T-helper 2 cell treated with Interferon-gamma antibody and Interleukin-4, amounts not matched to agents 5 μg/mL and 100 μg/mL, for 36 hours (primary cell): ENCODE measurements at regions not wholly inside any gene's neighbourhood (a gene's known extent, or its start where the extent isn't known, plus 50 kb on each side); places are given as distances from the start of the nearest gene placed in this dataset.
"Not testable (repeated sequence)": the region's sequence is repeated elsewhere in the genome, so short reads cannot be mapped to it uniquely, and the experiment has no call there.

ENCODE experiments used
- DNase-seq: peaks from one replicate; pipeline ENCODE4 v3.0.0; 2021; ENCODE audit warnings: low spot score
- H3K27ac Mint-ChIP-seq: one replicate; pipeline ENCODE4 v1.8.0; 2021; ENCODE audit warnings: mild to moderate bottlenecking, mixed read lengths
- H3K27me3 Mint-ChIP-seq: one replicate; pipeline ENCODE4 v1.8.0; 2021; ENCODE audit warnings: low read depth, mixed read lengths
- H3K36me3 Mint-ChIP-seq: one replicate; pipeline ENCODE4 v1.8.0; 2021; ENCODE audit warnings: low read depth, mixed read lengths
- H3K4me1 Mint-ChIP-seq: one replicate; pipeline ENCODE4 v1.8.0; 2021; ENCODE audit warnings: low read depth, mixed read lengths
- H3K4me3 Mint-ChIP-seq: one replicate; pipeline ENCODE4 v1.8.0; 2022; ENCODE audit warnings: mild to moderate bottlenecking, moderate library complexity, mixed read lengths
- H3K9me3 Mint-ChIP-seq: one replicate; pipeline ENCODE4 v1.8.0; 2021; ENCODE audit warnings: mixed read lengths

- DNase-seq = no peak
- peaks cover 16% of the 10 kb centered on the region for H3K9me3 Mint-ChIP-seq
- H3K4me1 Mint-ChIP-seq = no peaks in the 10 kb centered on the region
- H3K27me3 Mint-ChIP-seq = no peaks in the 10 kb centered on the region
- H3K4me3 Mint-ChIP-seq = no peak overlapping the region
- no peak overlapping the region for H3K27ac Mint-ChIP-seq
- no peaks in the 10 kb centered on the region for H3K36me3 Mint-ChIP-seq
These were observed 118.8 kb upstream of the TMPRSS15 start for GRCh38 chr21:18522181-18522972.

GRCh38 chr21:18524097-18524880 is 120.7 kb upstream of the TMPRSS15 start:
- DNase-seq = no peak
- no peak overlapping the region for H3K27ac Mint-ChIP-seq
- H3K36me3 Mint-ChIP-seq = no peaks in the 10 kb centered on the region
- peaks cover 15% of the 10 kb centered on the region for H3K9me3 Mint-ChIP-seq
- no peaks in the 10 kb centered on the region for H3K4me1 Mint-ChIP-seq
- no peaks in the 10 kb centered on the region for H3K27me3 Mint-ChIP-seq
- H3K4me3 Mint-ChIP-seq = no peak overlapping the region

- Mint-ChIP-seq H3K27ac (no peak overlapping the region), H3K4me1 (no peaks in the 10 kb centered on the region), H3K27me3 (no peaks in the 10 kb centered on the region), H3K4me3 (no peak overlapping the region), H3K9me3 (peaks cover 3% of the 10 kb centered on the region), H3K36me3 (no peaks in the 10 kb centered on the region)
- DNase-seq = no peak
These were observed 125.7 kb upstream of the TMPRSS15 start for GRCh38 chr21:18529254-18529653.

GRCh38 chr21:18542081-18542480 is 138.5 kb upstream of the TMPRSS15 start:
- Mint-ChIP-seq H3K9me3 (peaks cover 35% of the 10 kb centered on the region), H3K27me3 (no peaks in the 10 kb centered on the region), H3K4me3 (no peak overlapping the region), H3K36me3 (no peaks in the 10 kb centered on the region), H3K27ac (no peak overlapping the region), H3K4me1 (no peaks in the 10 kb centered on the region)
- no peak for DNase-seq

- no peak overlapping the region for H3K4me3 Mint-ChIP-seq
- H3K36me3 Mint-ChIP-seq = no peaks in the 10 kb centered on the region
- H3K27ac Mint-ChIP-seq = no peak overlapping the region
- H3K9me3 Mint-ChIP-seq = peaks cover 27% of the 10 kb centered on the region
- no peaks in the 10 kb centered on the region for H3K4me1 Mint-ChIP-seq
- H3K27me3 Mint-ChIP-seq = no peaks in the 10 kb centered on the region
- no peak for DNase-seq
These were observed 142.3 kb upstream of the TMPRSS15 start for GRCh38 chr21:18545908-18546307.

- Mint-ChIP-seq H3K36me3 (no peaks in the 10 kb centered on the region), H3K27ac (no peak overlapping the region), H3K9me3 (peaks cover 26% of the 10 kb centered on the region), H3K27me3 (no peaks in the 10 kb centered on the region), H3K4me1 (no peaks in the 10 kb centered on the region), H3K4me3 (no peak overlapping the region)
- no peak for DNase-seq
These were observed 143.8 kb upstream of the TMPRSS15 start for GRCh38 chr21:18547347-18547746.

- H3K4me1 Mint-ChIP-seq = no peaks in the 10 kb centered on the region
- no peak for DNase-seq
- H3K9me3 Mint-ChIP-seq = peaks cover 26% of the 10 kb centered on the region
- H3K27ac Mint-ChIP-seq = no peak overlapping the region
- no peak overlapping the region for H3K4me3 Mint-ChIP-seq
- no peaks in the 10 kb centered on the region for H3K27me3 Mint-ChIP-seq
- H3K36me3 Mint-ChIP-seq = no peaks in the 10 kb centered on the region
These were observed 144.7 kb upstream of the TMPRSS15 start for GRCh38 chr21:18548249-18548648.

- peaks cover 24% of the 10 kb centered on the region for H3K9me3 Mint-ChIP-seq
- no peaks in the 10 kb centered on the region for H3K36me3 Mint-ChIP-seq
- no peak for DNase-seq
- H3K27ac Mint-ChIP-seq = no peak overlapping the region
- H3K4me3 Mint-ChIP-seq = no peak overlapping the region
- no peaks in the 10 kb centered on the region for H3K4me1 Mint-ChIP-seq
- no peaks in the 10 kb centered on the region for H3K27me3 Mint-ChIP-seq
These were observed 145.8 kb upstream of the TMPRSS15 start for GRCh38 chr21:18549214-18549905.

- Mint-ChIP-seq H3K4me3 (no peak overlapping the region), H3K36me3 (no peaks in the 10 kb centered on the region), H3K9me3 (peaks cover 16% of the 10 kb centered on the region), H3K27me3 (no peaks in the 10 kb centered on the region), H3K4me1 (no peaks in the 10 kb centered on the region), H3K27ac (no peak overlapping the region)
- no peak for DNase-seq
These were observed 146.8 kb upstream of the TMPRSS15 start for GRCh38 chr21:18550361-18550760.

GRCh38 chr21:18553786-18554185 is 150.2 kb upstream of the TMPRSS15 start:
- Mint-ChIP-seq H3K27ac (no peak overlapping the region), H3K27me3 (no peaks in the 10 kb centered on the region), H3K4me1 (no peaks in the 10 kb centered on the region), H3K9me3 (peaks cover 31% of the 10 kb centered on the region), H3K4me3 (no peak overlapping the region), H3K36me3 (no peaks in the 10 kb centered on the region)
- DNase-seq = no peak

GRCh38 chr21:18567770-18568169 is 164.2 kb upstream of the TMPRSS15 start:
- H3K27ac Mint-ChIP-seq, DNase-seq, H3K4me1 Mint-ChIP-seq, H3K36me3 Mint-ChIP-seq, H3K4me3 Mint-ChIP-seq, H3K27me3 Mint-ChIP-seq: not testable (repeated sequence)
- peaks cover 31% of the 10 kb centered on the region for H3K9me3 Mint-ChIP-seq

GRCh38 chr21:18588001-18588662 is 184.5 kb upstream of the TMPRSS15 start:
- Mint-ChIP-seq H3K27ac (no peak overlapping the region), H3K4me1 (no peaks in the 10 kb centered on the region), H3K27me3 (no peaks in the 10 kb centered on the region), H3K9me3 (peaks cover 47% of the 10 kb centered on the region), H3K36me3 (no peaks in the 10 kb centered on the region), H3K4me3 (no peak overlapping the region)
- DNase-seq = no peak

- no peaks in the 10 kb centered on the region for H3K27me3 Mint-ChIP-seq
- no peaks in the 10 kb centered on the region for H3K4me1 Mint-ChIP-seq
- no peak overlapping the region for H3K27ac Mint-ChIP-seq
- DNase-seq = no peak
- H3K36me3 Mint-ChIP-seq = no peaks in the 10 kb centered on the region
- no peak overlapping the region for H3K4me3 Mint-ChIP-seq
- peaks cover 30% of the 10 kb centered on the region for H3K9me3 Mint-ChIP-seq
These were observed 197.6 kb upstream of the TMPRSS15 start for GRCh38 chr21:18601146-18601545.

GRCh38 chr21:18602711-18603110 is 199.1 kb upstream of the TMPRSS15 start:
- H3K9me3 Mint-ChIP-seq = peaks cover 26% of the 10 kb centered on the region
- H3K27me3 Mint-ChIP-seq = no peaks in the 10 kb centered on the region
- no peaks in the 10 kb centered on the region for H3K4me1 Mint-ChIP-seq
- no peak overlapping the region for H3K27ac Mint-ChIP-seq
- H3K36me3 Mint-ChIP-seq = no peaks in the 10 kb centered on the region
- H3K4me3 Mint-ChIP-seq = no peak overlapping the region
- no peak for DNase-seq
